GM12878 (cell line): ENCODE measurements at regions not wholly inside any gene's neighbourhood (a gene's known extent, or its start where the extent isn't known, plus 50 kb on each side); places are given as distances from the start of the nearest gene placed in this dataset.

Experiments
- ATAC-seq: fragments of 200-7000 bp; cut with Tn5 transposase; 3 replicates; pipeline ENCODE4 v1.9.1; 2020; ENCODE audit warnings: mild to moderate bottlenecking, moderate library complexity
- BruUV-seq: library from RNA; stranded (reverse); fragments of 400-500 nt; replicated peaks from 2 replicates; lab custom pipeline; 2021; lab: Mats Ljungman, UMichigan
- CTCF ChIA-PET: fragments of 300-600 bp; sonication (Branson Sonifier 250); formaldehyde crosslinking; extraction: SDS; loops from one replicate; lab custom pipeline; 2021; ENCODE audit warnings: inconsistent platforms; lab: Yijun Ruan, JAX
- POLR2A ChIA-PET: fragments of 350-600 bp; formaldehyde crosslinking; extraction: SDS; loops from one replicate; lab custom pipeline; 2021; ENCODE audit warnings: inconsistent platforms; lab: Charles Lee
- RAD21 ChIA-PET: fragments of 300-600 bp; sonication (Branson Sonifier 250); formaldehyde crosslinking; loops from one replicate; lab custom pipeline; 2023; ENCODE audit warnings: antibody characterized with exemption; ENCODE audit not compliant: unreplicated experiment; lab: Charles Lee
- SMC1A ChIA-PET: fragments of 300-600 bp; sonication (Branson Sonifier 250); formaldehyde crosslinking; loops from one replicate; lab custom pipeline; 2023; ENCODE audit not compliant: unreplicated experiment, uncharacterized antibody; lab: Charles Lee
- DNase-seq: peaks from one replicate; pipeline ENCODE4 v3.0.0-alpha.2; 2011; ENCODE audit warnings: low read depth, low spot score
- FAIRE-seq: peaks from 3 replicates; lab custom pipeline; 2011; peaks lifted over from hg19 to GRCh38; lab: Jason Lieb, UNC
- H2AFZ ChIP-seq: 2 replicates; pipeline ENCODE4 v1.6.0; 2011; ENCODE audit warnings: low read depth, low read length, control low read depth; ENCODE audit not compliant: control insufficient read depth
- H3K27ac ChIP-seq: 2 replicates; pipeline ENCODE4 v1.5.1; 2011; ENCODE audit warnings: control low read depth; ENCODE audit not compliant: control insufficient read depth, insufficient read depth
- H3K27me3 ChIP-seq, 2 experiments: replicated peaks in 1 of 2; 2 replicates each; pipeline versions ENCODE4 v1.6.0 to v1.6.1; 2011; ENCODE audit warnings: low read length in 1 of 2; ENCODE audit not compliant: control insufficient read depth in 2 of 2, insufficient read depth in 2 of 2
- H3K36me3 ChIP-seq, 2 experiments: 2 replicates each; pipeline ENCODE4 v1.5.1; 2011; ENCODE audit warnings: low read length in 1 of 2; ENCODE audit not compliant: control insufficient read depth in 2 of 2, insufficient read depth in 2 of 2
- H3K4me1 ChIP-seq: 2 replicates; pipeline ENCODE4 v1.6.1; 2011; ENCODE audit warnings: mild to moderate bottlenecking, low read length, moderate library complexity, mixed read lengths; ENCODE audit not compliant: control insufficient read depth, insufficient read depth
- H3K4me2 ChIP-seq: 2 replicates; pipeline ENCODE4 v1.6.0; 2011; ENCODE audit warnings: control low read depth; ENCODE audit not compliant: control insufficient read depth, insufficient read depth
- H3K4me3 ChIP-seq: fragments of 200-600 bp; sonication (generic); 2 replicates; pipeline ENCODE4 v1.5.1; 2016
- H3K79me2 ChIP-seq: 2 replicates; pipeline ENCODE4 v1.6.0; 2011; ENCODE audit warnings: low read length; ENCODE audit not compliant: control insufficient read depth, insufficient read depth
- H3K9ac ChIP-seq: 2 replicates; pipeline ENCODE4 v1.8.0; 2011; ENCODE audit warnings: low read length, control low read depth, mixed read lengths; ENCODE audit not compliant: control insufficient read depth, insufficient read depth
- H3K9me3 ChIP-seq: replicated peaks from 3 replicates; pipeline ENCODE4 v1.5.1; 2011; ENCODE audit warnings: mild to moderate bottlenecking, low read length; ENCODE audit not compliant: control insufficient read depth, insufficient read depth
- H4K20me1 ChIP-seq: 2 replicates; pipeline ENCODE4 v1.6.0; 2011; ENCODE audit not compliant: control insufficient read depth, insufficient read depth
- ATF2 ChIP-seq: IDR thresholded peaks from 2 replicates; pipeline ENCODE4 v1.6.1; 2012; ENCODE audit warnings: low read length, inconsistent platforms
- ATF3 ChIP-seq: IDR thresholded peaks from 2 replicates; pipeline ENCODE4 v1.6.1; 2011; ENCODE audit warnings: low read depth, mild to moderate bottlenecking, low read length, moderate library complexity, borderline replicate concordance; ENCODE audit errors: extremely low read depth
- CEBPB ChIP-seq, 2 experiments: fragments of 150-350 bp in 1 of 2; IDR thresholded peaks; 2 replicates each; pipeline ENCODE4 v1.6.1; 2012 to 2014; ENCODE audit warnings: low read depth in 2 of 2, low read length in 2 of 2, borderline replicate concordance in 1 of 2, inconsistent platforms in 1 of 2
- CEBPZ ChIP-seq: fragments of 150-350 bp; IDR thresholded peaks from 2 replicates; pipeline ENCODE4 v1.6.1; 2016; ENCODE audit warnings: low read depth, low read length
- CHD2 ChIP-seq: IDR thresholded peaks from 2 replicates; pipeline ENCODE4 v1.6.1; 2011; ENCODE audit warnings: low read depth, low read length, improper control_type of control experiment, borderline replicate concordance
- CREM ChIP-seq: IDR thresholded peaks from 2 replicates; pipeline ENCODE4 v1.6.1; 2014; ENCODE audit warnings: antibody characterized with exemption, low read depth
- ESRRA ChIP-seq: IDR thresholded peaks from 2 replicates; pipeline ENCODE4 v1.6.1; 2012; ENCODE audit warnings: mild to moderate bottlenecking, low read length, improper control_type of control experiment
- NBN ChIP-seq: fragments of 450-650 bp; IDR thresholded peaks from 2 replicates; pipeline ENCODE4 v1.6.1; 2016
- NR2C1 ChIP-seq: fragments of 450-650 bp; IDR thresholded peaks from 2 replicates; pipeline ENCODE4 v1.6.1; 2017; ENCODE audit warnings: antibody characterized with exemption, mild to moderate bottlenecking, moderate library complexity
- NR2C2 ChIP-seq: IDR thresholded peaks from 2 replicates; pipeline ENCODE4 v1.6.1; 2011; ENCODE audit warnings: borderline replicate concordance, low read depth; ENCODE audit not compliant: control insufficient read depth, insufficient read length
- NRF1 ChIP-seq: conservative IDR thresholded peaks from 2 replicates; pipeline ENCODE4 v1.6.1; 2011; ENCODE audit warnings: mild to moderate bottlenecking, low read depth, low read length, improper control_type of control experiment
- RBBP5 ChIP-seq: fragments of 200-600 bp; sonication (generic); conservative IDR thresholded peaks from 2 replicates; pipeline ENCODE4 v1.6.1; 2016
- SPI1 ChIP-seq: IDR thresholded peaks from 2 replicates; pipeline ENCODE4 v1.6.1; 2011; ENCODE audit warnings: low read depth, mild to moderate bottlenecking, low read length, moderate library complexity, borderline replicate concordance; ENCODE audit not compliant: insufficient read depth
- STAT1 ChIP-seq: fragments of 450-650 bp; conservative IDR thresholded peaks from 2 replicates; pipeline ENCODE4 v1.6.1; 2014; ENCODE audit warnings: antibody characterized with exemption, mild to moderate bottlenecking
- TARDBP ChIP-seq: IDR thresholded peaks from 2 replicates; pipeline ENCODE4 v1.6.1; 2016; ENCODE audit warnings: borderline replicate concordance
- USF1 ChIP-seq: IDR thresholded peaks from 2 replicates; pipeline ENCODE4 v1.6.1; 2011; ENCODE audit warnings: borderline replicate concordance, low read depth, mild to moderate bottlenecking, moderate library complexity, mixed read lengths, low read length; ENCODE audit not compliant: insufficient read depth; ENCODE audit errors: extremely low read length
- WRNIP1 ChIP-seq: IDR thresholded peaks from 2 replicates; pipeline ENCODE4 v1.6.1; 2011; ENCODE audit warnings: low read depth, low read length, improper control_type of control experiment, borderline replicate concordance
- ZNF384 ChIP-seq: IDR thresholded peaks from 2 replicates; pipeline ENCODE4 v1.6.1; 2012; ENCODE audit warnings: low read depth, mild to moderate bottlenecking, low read length, improper control_type of control experiment, borderline replicate concordance
- WGBS: methylation state at CpG from one replicate; pipeline ENCODE4 v1.1.6; 2016; ENCODE audit warnings: low lambda C conversion rate; ENCODE audit not compliant: insufficient replicate concordance, insufficient coverage; ENCODE audit errors: missing lambda C conversion rate; 5-methylcytosine and 5-hydroxymethylcytosine counted together
- in situ Hi-C: fragments of 300-500 bp; cut with MboI; formaldehyde crosslinking; loops from 9 replicates; pipeline ENCODE4 v1.14.3; 2018; ENCODE audit warnings: mixed read lengths
- intact Hi-C: fragments of 100-400 bp; cut with micrococcal nuclease; formaldehyde crosslinking; loops from one replicate; pipeline ENCODE4 v1.14.2; 2022; ENCODE audit not compliant: unreplicated experiment

GRCh38 chr19:31961667-31962066, 383.7 kb upstream of the ZNF507 start:
- intact Hi-C loops: no loop called here
- no peak for ATAC-seq
- H3K4me3 ChIP-seq: no peak overlapping the region
- no peaks in the 10 kb centered on the region for H3K27me3 ChIP-seq
- H3K79me2 ChIP-seq: no peaks in the 10 kb centered on the region
- H2AFZ ChIP-seq: no peak overlapping the region
- no peaks in the 10 kb centered on the region; the same call in 2 of the 3 replicates for H3K9me3 ChIP-seq
- ChIA-PET POLR2A (no interaction called here), CTCF (no interaction called here), SMC1A (interaction anchor here (1.1 kb wide), 1 partner anchor 27 kb away, joined by 3 read pairs; no protein-coding TSS in a partner anchor), RAD21 (no interaction called here)
- TF ChIP-seq NR2C1 (no peak), SPI1 (no peak), CHD2 (no peak), ATF3 (no peak), RBBP5 (no peak), NBN (no peak), USF1 (no peak), TARDBP (no peak), CREM (no peak), ZNF384 (no peak), ATF2 (no peak), NR2C2 (no peak), CEBPB (IDR thresholded peaks at IDR 0.05; ENCODE audit: borderline replicate concordance in 1 of 2, low read depth in 2 of 2, low read length in 2 of 2) (no peak), ESRRA (no peak), WRNIP1 (no peak), CEBPZ (no peak), NRF1 (no peak), STAT1 (no peak)
- 29% methylated on average over 3 of the region's 3 CpGs for WGBS
- in situ Hi-C loops: no loop called here
- no peak for DNase-seq
- no TSS peak for BruUV-seq
- H3K9ac ChIP-seq: no peak overlapping the region
- H4K20me1 ChIP-seq: no peaks in the 10 kb centered on the region
- H3K27ac ChIP-seq: no peak overlapping the region
- H3K36me3 ChIP-seq: no peaks in the 10 kb centered on the region
- no peak for FAIRE-seq
- H3K4me2 ChIP-seq: no peak overlapping the region
- no peaks in the 10 kb centered on the region for H3K4me1 ChIP-seq
